Activated CD8-positive, alpha-beta memory T cell treated with anti-CD3 and anti-CD28 coated beads, Interleukin-2, amount 50 U/mL, for 1 hour (primary cell): ENCODE measurements at regions not wholly inside any gene's neighbourhood (a gene's known extent, or its start where the extent isn't known, plus 50 kb on each side); places are given as distances from the start of the nearest gene placed in this dataset.

Experiments
- DNase-seq: peaks from one replicate; pipeline ENCODE4 v3.0.0-alpha.2; 2020; ENCODE audit errors: extremely low read depth

DNA sequence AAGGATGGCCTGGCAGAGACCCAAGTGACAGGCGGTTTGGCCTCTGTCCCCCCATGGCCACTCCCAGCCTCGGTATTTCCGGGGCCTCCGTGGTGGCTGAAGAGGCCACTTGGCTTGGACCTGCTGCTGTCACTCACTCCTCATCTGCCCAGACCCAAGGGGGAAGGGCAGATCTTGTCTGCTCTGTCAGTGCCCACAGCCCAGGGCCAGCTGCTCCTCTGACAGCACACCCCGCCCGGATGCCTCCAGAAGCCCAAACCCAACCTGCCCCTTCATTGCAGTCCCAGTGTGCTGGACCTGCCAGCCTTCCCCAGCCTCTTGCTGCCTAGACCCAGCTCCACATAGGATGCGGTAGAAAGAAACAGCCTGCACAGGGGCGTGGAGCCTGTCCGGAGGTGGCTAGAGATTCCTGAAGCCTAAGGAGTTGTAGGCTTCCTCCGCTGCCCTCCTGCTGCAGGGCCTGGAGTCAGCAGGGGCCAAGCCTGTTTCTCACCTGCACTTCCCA is 52.0 kb downstream of the MAGEF1 start:
- DNase-seq: no peak

DNA sequence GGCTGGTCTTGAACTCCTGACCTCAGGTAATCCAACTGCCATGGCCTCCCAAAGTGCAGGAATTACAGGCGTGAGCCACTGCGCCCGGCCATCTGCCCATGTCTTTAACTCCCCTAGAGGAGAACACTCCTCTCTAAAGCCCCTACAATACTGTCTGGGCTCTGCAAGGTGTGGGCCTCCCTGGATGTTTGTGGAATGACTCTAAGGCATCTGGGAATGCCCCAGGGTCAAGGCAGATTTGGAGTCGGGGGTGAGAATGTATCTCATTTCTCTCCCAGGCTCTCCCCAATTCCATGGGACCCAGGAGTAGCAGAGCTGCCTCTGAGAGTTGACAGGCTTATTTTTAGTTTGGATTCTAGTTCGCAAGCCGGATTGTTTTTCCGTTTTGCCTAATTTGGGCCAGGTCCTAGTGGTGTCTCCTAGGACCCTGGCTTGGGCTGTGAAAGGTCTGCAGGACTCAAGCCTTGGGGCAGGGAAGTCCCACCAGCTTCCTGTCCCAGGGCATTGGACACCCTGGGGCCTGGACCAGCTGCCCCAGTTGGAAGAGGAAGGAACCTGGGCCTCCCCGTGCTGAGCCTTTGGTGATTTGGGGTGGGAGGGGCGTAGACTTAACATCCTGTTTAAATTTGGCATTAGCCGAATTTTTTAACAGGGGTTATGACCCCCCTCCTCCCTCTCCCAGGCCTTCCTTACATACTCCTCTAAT is 53.5 kb downstream of the MAGEF1 start:
- DNase-seq: no peak

DNA sequence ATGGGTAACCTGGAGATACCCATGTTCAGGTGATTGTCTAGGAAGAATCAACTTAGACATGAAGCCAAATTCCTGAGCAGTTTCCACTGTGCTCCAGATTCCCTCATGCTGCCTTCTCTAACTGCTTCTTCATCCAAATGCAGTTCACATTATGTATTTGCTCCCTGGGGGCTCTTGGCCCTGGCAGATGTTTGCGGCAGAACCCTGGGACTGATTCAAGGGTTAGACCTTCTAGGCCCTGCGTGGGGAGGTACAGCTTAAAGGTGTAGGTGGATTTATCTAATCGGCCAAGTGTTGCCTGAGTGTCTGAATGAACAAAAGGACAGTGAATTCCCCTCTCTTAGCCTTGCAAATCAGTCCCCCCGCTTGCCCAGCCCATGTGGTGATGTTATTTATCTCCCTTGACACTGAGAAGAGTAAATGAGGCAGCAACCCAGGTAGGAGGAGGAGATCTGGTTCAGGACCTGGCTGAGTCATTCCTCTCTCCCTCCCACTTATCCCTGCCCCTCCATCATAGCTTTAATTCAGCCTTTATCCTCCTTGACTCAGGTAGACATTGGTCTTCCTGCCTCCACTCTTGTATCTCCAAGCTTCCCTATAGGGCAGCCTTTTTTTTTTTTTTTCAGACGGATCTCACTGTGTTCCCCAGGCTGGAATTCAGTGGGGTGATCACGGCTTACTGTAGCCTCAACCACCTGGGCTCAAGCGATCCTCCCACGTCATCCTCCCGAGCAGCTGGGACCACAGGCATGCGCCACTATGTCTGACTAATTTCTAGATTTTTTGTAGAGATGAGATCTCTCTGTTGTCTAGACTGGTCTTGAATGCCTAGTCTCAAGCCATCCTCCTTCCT is 54.8 kb downstream of the MAGEF1 start:
- no peak for DNase-seq

DNA sequence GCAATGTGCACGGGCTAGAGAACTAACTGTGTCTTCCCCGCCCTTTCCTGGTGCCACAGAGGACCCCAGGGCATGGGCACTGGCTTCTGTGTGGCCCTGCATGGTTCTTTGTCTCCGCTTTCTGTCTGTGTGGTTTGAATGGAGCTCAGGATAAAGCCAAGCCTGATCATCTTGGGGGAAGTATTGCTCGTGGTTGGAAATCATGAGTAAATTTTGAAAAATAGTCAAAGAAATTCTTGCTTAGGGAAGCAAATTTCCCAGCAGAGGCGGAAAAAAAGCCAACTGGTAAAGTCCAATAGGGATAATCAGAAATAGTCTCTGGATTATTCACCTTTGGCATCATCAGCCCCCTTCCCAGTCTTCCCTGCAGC is 55.4 kb downstream of the MAGEF1 start:
- no peak for DNase-seq

DNA sequence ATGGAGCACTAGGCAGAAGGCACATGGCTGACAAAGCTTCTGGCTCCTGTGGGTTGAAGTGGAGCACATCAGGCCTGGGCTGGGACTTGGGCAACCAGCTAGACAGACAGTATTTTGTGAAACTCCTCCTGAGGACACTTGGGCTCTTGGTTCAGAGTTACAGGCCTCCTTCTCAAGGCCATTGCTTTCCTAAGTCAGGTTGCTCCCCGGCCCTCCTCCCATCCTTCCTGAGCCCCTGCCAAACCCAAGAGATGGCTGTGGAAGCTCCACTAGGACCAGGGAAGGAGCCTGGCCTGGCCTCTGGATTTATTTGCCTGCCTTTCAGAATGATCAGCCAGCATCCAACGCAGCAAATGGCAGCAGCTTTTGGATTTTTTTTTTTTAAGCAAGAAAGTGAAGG is 56.3 kb downstream of the MAGEF1 start:
- no peak for DNase-seq

DNA sequence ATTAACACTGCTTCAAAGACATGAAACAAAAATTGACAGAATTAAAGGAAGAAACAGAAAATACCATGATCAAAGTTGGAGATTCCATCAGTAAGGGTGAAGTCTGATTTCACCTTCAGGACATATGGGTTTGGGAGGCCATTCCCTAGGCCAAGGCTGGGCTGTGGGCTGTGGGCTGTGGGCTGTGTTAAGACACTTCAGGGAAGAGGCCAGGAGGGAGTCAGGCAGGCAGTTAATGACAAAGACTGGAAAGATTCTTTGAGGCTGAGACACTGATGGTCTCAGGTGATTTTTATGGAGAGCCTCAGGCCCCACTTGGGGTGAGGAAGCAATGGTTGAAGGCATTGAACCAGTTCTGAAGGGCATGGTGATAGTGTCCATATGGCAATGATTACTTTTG is 57.5 kb downstream of the MAGEF1 start:
- DNase-seq: no peak

DNA sequence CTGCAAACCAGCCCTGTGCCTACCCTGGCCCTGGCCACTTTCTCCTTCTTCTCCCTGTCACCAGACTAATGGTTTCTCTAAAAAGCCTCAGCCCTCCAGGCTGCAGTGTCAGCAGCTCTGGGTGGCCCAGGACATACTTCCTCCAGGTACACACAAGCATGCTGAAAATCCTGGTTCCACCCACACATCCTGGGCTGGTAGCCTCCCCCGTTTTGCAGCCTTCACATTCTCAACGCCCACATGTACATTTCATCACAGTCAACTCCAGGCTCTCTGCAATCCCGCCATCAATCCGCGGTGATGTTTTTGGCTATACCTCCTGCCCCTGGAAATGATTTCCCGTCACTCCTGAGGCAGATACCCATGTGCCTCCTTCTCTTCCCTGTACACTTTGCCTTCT is 59.4 kb downstream of the MAGEF1 start:
- DNase-seq: no peak

DNA sequence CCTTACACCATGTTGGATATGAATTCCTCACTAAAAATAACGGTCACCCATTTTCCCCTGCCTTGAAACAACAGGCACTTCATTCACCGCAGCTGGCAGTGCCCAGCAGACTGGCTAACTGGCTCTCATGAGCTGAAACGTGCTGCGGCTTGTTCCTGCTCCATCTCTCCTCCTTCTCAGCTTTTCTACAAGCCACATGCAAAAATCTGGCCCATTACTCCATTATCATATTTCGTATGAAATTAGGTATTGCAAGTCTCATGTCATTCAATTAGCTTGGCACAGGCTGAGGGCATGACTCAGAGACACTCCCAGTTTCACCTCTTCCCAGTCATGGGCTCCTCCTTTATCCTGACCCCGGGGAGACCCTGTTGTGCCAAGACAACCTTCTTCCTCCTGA is 60.0 kb downstream of the MAGEF1 start:
- DNase-seq: no peak

DNA sequence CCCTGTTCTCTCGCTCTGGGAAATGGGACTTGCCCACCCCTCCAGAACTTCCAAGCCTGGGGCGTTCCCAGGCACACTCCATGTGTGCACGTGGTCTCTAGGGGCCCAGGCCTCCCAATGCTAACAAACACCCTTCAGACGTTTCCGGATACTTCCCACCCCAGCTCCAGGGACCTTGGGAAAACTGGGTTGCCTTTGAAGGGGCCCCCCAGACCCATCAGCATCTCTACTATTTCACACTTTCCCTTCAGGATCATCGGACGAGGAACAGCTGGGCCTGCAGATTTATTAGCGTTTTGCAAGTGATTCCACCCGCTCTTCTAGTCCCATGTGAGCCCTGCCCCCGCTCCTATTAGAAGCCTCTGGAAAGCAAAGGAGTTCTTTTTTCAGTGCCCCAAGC is 63.2 kb downstream of the MAGEF1 start:
- DNase-seq: no peak

DNA sequence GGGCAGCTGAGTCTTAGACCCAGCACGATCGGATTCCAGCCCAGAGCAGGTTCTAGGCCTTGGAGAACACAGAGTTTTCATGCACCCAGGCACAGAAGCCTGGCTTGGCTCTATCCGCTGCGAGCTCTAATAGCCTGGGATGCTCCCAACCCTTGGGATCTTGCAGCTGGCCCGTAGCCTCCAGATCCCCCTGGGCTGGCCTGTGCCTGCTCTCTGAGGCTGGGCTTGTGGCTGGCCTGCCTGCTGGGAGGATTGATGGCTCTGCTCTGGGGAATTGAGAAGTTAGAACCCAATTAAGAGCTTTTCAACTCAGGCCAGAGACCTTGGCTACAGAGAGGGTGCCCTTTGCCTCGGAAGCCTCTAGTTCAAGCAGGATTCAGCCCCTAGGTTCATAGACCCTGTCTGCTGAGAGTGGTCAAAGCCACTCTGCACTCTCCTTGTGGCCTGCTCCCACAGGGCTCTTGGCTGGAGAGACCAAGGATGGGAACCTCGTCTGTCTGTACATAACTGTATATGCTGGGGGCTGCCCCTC is 64.4 kb downstream of the MAGEF1 start:
- DNase-seq: no peak

DNA sequence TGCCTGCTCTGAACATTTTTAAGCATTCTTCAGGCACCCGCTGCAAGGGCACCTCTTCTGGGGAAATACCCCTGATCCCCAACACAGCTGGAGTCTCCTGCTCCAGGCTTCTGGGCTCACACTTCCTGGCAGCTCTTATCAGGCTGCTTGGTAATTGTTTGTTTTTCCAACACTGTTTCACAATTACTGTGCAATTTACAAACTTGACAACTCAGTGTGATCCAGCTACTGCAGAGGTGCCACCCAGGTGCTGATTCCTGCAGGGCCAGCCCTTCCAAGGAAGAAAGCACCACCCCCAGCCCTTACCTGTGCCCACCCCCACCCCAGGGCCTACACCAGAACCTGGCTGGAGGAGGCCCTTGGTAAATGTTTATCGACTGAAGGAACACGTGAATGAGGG is 66.5 kb downstream of the MAGEF1 start:
- no peak for DNase-seq

DNA sequence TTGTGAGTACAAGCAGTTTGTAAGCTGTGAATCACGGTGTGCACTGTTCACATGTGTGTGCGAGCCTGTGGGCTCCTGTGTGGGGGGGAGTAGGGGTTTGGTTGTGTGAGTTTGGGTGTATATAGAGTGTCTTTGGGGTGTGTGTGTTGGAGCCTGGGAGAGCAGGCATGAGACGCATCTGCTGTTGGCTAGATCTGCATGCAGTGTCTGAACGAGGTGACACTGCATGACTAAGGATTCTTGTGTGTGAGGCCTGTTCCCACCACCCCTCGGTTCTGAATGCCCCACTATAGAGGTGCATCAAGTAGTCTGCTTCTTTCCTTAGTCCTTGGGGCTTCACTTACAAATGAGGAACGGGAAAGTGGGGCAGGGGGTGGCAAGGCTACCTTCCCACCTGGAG is 68.4 kb downstream of the MAGEF1 start:
- DNase-seq: no peak

DNA sequence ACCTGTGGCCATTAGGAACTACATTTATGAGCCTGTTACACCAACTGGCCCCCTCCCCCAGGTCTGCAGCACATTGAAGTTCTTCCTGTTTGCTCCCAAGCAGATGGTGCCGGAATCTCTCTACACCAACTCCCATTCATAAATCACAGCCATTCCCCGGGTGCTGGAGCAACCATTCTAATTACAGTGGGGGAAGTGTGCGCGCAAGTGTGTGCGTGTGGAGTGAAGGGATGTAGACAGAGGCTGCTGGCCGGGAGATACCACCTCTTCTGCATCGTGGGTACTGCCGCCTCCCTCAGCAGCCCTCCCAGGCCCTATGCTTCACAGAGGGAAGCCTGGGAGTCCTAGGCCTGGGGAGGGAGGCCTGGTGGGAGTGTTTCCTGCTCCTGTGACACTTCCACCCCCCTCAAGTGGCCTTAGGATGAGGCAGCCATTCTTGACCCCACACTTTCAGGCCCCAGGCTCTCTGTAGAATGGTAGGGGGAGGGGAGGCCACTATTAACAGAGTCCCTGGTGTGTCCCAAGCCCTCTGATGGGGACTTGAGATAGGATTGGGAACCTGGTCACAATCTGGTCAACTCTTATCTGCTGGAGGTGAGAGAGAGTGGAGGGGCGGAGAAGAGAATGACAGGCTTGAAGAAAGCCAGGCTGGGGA is 69.1 kb downstream of the MAGEF1 start:
- no peak for DNase-seq

DNA sequence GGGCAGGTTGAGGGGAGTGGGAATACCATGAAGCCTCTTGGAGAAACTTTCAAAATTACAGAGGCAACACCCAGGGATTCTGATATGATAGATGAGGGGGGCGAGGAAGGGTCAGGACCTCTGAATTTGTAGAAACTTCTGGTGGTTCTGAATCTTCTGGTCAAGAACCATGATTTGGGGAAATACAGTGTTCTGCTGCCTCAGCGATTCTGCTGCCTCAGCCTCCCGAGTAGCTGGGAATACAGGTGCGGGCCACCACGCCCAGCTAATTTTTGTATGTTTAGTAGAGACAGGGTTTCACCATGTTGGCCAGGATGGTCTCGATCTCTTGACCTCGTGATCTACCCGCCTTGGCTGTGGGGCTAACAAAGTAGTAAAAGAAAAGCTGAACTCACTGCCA is 70.4 kb downstream of the MAGEF1 start:
- DNase-seq: no peak

DNA sequence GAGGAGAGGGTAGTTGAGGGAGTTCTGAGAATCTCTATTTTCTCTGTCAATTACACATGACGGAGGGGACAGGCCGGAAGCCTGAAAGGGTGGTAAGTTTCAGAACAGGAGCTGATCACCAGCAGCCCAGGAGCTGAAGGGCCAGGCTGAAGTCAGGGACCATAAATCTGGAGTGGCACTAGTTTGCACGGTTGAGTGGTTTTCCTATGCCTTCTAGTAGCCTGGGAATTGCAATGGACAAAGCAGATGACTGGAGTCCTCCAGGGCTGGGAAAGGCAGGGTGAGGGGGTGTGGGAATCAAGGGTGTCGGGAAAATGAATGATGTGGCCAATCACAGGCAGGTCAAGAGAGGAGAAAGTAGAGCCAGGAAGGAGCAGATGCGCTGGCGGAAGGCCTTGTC is 72.5 kb downstream of the MAGEF1 start:
- DNase-seq: no peak

DNA sequence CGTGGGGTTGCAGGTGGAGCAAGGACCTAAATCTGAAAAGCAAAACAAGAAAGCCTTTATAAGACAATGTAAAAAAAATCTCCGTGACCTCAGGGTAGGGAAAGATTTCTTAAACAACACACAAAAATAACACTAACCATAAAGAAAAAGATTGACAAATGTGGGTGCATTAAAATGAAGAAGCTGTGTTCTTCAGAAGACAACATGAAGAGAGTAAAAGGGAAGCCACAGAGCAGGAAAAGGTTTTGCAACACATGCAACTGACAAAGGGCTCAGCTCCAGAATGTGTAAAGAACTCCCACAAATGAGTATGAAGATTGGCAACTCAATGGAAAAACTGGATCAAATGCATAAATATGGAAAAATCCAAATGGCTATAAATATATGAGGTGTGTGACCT is 74.2 kb downstream of the MAGEF1 start:
- DNase-seq: no peak

DNA sequence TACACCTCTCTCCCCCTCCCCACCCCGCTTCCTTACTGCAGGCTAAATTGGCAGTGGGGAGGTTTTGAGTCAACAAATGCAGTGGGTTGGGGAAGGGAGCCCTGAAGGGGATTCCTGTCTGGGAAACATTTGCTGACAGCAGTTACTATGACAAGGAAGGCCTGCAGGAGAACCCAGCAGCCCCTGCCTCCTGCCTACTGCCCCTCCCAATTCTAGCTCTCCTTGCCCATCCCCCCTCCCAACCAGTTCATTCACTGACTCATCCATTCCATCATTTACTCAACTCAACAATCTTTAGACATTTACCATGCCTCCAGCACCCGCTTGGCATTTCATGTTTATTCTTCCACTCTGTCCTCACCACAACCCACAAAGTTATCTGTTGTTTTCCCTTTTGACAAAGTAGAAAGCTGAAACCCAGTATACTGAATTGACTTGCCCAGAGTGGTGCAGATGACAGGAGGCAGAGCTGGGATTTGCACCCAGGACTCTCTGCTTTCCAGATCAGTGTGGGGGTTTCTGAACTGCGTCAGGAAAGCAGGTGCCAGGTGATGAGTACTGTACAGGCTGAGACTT is 75.0 kb downstream of the MAGEF1 start:
- DNase-seq: peak; percentile 5

DNA sequence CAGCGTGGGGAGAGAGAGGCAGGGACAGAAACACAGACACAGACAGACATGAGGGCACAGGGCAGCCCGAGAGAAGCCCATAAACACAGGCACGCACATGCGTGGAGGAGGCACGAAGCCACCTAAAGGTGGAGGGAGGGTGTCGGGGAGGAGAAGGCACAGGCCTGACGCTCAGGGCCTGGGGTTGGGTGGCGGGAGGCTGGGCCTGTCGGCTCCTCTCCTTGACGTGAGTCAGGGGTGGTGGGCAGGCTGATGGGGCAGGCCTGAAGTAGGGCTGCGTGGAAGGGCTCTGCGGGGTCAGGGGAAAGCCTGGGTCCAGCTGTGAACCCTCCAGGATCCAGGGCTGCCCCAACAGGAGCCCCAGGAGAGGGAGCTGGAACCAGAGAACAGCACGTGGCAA is 74.2 kb downstream of the EPHB3 start:
- no peak for DNase-seq

DNA sequence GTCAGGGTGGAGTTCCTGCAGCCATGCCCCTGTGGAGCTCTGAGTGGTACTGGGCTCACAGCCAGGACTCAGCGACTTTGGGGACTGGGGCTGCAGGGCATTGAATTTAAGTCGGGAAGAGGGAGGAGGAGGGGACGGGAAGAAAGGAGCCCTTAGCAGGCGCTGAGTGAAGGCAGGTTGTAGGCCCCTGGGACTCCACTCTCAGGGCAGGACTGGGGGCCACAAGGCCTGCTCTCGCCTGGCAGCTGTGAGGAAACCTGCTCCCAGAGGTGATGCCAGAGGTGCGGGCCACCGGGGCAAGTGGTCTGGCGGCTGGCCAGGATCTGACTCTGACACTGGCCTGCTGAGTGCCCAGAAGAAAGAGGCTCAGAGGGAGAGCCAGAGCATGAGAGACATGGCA is 73.5 kb downstream of the EPHB3 start:
- no peak for DNase-seq

DNA sequence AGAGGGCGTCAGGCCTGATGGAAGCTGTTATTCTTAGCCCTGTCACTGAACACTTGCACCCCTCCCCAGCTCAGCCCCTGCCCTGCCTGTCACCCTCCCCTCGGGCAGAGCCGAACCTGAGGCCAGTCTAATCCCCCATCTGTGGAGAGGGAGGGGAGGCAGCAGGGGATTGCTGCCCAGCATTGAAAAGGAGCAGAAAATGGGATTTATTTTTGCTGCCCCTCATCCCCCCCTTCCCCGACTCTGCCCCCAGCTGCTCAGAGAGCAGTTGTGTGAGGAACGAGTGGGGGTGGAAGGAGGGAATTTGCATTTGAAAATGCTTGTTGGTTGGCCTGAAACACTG is 71.6 kb downstream of the EPHB3 start:
- no peak for DNase-seq

DNA sequence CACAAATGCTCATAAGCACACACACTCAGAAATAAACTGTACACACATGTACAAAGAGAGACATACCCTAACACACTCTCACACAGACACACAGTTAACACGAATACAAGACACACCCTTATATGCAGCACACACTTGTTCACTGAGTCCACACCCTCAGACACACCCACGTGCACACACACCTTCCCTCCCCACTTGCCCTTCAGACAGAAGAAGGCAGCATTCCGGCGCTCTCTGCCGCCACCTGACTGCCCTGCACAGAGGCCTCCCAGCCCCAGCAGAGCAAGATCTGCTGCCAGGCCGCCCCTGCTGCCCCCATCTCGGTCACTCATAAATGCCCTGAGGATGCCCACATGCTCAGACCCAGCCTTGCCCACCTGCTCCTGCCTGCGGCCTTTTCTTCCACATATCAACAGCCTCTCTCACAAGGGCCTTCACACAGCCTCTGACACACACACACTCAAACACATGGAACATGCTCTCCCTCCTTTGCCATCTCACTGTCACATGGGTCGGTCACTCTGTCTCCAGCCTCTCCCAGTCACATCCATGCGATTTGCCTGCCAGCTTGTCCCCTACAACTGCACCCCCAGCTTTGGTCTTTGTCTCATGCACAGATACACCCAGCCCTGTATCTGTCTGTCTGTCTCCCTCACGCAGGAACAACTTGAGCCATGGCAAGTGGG is 71.1 kb downstream of the EPHB3 start:
- DNase-seq: no peak
